NCI-H2171 treated with DMSO at 0.1 percent for 48 hours (cell line): ENCODE measurements at regions not wholly inside any gene's neighbourhood (a gene's known extent, or its start where the extent isn't known, plus 50 kb on each side); places are given as distances from the start of the nearest gene placed in this dataset.
"Not testable (repeated sequence)": the region's sequence is repeated elsewhere in the genome, so short reads cannot be mapped to it uniquely, and the experiment has no call there.

Source experiments
- DNase-seq: peaks from one replicate; lab custom pipeline; 2025; lab: John Stamatoyannopoulos, UW

- DNase-seq, result no peak
Measured at GRCh38 chr11:38156495-38157146, 1558.6 kb upstream of the RAG2 start.

- DNase-seq, result no peak
Measured at GRCh38 chr11:38155856-38156255, 1557.8 kb upstream of the RAG2 start.

- no peak for DNase-seq
Measured at GRCh38 chr11:38153985-38154384, 1555.9 kb upstream of the RAG2 start.

GRCh38 chr11:38143852-38144251, 1545.8 kb upstream of the RAG2 start:
- no peak for DNase-seq

- no peak for DNase-seq
Measured at GRCh38 chr11:38138972-38139371, 1540.9 kb upstream of the RAG2 start.

- DNase-seq, result no peak
Measured at GRCh38 chr11:38136887-38137286, 1538.9 kb upstream of the RAG2 start.

GRCh38 chr11:38131535-38131934, 1533.5 kb upstream of the RAG2 start:
- no peak for DNase-seq

GRCh38 chr11:38130976-38131375, 1532.9 kb upstream of the RAG2 start:
- DNase-seq, result no peak

GRCh38 chr11:38130514-38130913, 1532.5 kb upstream of the RAG2 start:
- no peak for DNase-seq

GRCh38 chr11:38123673-38124072, 1525.6 kb upstream of the RAG2 start:
- no peak for DNase-seq

- DNase-seq, result not testable (repeated sequence)
Measured at GRCh38 chr11:38116616-38117015, 1518.6 kb upstream of the RAG2 start.

- DNase-seq, result not testable (repeated sequence)
Measured at GRCh38 chr11:38115381-38115780, 1517.3 kb upstream of the RAG2 start.

- DNase-seq, result no peak
Measured at GRCh38 chr11:38100836-38101462, 1502.9 kb upstream of the RAG2 start.

GRCh38 chr11:38095268-38095667, 1497.2 kb upstream of the RAG2 start:
- no peak for DNase-seq

GRCh38 chr11:38089726-38090125, 1491.7 kb upstream of the RAG2 start:
- peak; percentile 40 for DNase-seq

GRCh38 chr11:38060920-38061319, 1462.9 kb upstream of the RAG2 start:
- DNase-seq, result no peak

- no peak for DNase-seq
Measured at GRCh38 chr11:38060136-38060535, 1462.1 kb upstream of the RAG2 start.

- no peak for DNase-seq
Measured at GRCh38 chr11:38046571-38047135, 1448.6 kb upstream of the RAG2 start.

- no peak for DNase-seq
Measured at GRCh38 chr11:38043060-38043459, 1445.0 kb upstream of the RAG2 start.

- DNase-seq, result no peak
Measured at GRCh38 chr11:38038777-38039176, 1440.7 kb upstream of the RAG2 start.

- no peak for DNase-seq
Measured at GRCh38 chr11:38019072-38019775, 1421.2 kb upstream of the RAG2 start.

- no peak for DNase-seq
Measured at GRCh38 chr11:38014405-38014804, 1416.4 kb upstream of the RAG2 start.

GRCh38 chr11:38013157-38013556, 1415.1 kb upstream of the RAG2 start:
- no peak for DNase-seq
